ENCODE measurements at regions not wholly inside any gene's neighbourhood (a gene's known extent, or its start where the extent isn't known, plus 50 kb on each side); places are given as distances from the start of the nearest gene placed in this dataset.

- TF ChIP-seq POLR2A (IDR thresholded peaks at IDR 0.05) (no peak), EP300 (IDR thresholded peaks at IDR 0.05) (no peak), POLR2AphosphoS5 (IDR thresholded peaks at IDR 0.05) (no peak)
- TF ChIP-seq, protein P1, sequence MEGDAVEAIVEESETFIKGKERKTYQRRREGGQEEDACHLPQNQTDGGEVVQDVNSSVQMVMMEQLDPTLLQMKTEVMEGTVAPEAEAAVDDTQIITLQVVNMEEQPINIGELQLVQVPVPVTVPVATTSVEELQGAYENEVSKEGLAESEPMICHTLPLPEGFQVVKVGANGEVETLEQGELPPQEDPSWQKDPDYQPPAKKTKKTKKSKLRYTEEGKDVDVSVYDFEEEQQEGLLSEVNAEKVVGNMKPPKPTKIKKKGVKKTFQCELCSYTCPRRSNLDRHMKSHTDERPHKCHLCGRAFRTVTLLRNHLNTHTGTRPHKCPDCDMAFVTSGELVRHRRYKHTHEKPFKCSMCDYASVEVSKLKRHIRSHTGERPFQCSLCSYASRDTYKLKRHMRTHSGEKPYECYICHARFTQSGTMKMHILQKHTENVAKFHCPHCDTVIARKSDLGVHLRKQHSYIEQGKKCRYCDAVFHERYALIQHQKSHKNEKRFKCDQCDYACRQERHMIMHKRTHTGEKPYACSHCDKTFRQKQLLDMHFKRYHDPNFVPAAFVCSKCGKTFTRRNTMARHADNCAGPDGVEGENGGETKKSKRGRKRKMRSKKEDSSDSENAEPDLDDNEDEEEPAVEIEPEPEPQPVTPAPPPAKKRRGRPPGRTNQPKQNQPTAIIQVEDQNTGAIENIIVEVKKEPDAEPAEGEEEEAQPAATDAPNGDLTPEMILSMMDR (IDR thresholded peaks at IDR 0.05), result no peak
These were observed 95.5 kb downstream of the BARX1 start for GRCh38 chr9:93859431-93860215.

Measured in upper lobe of left lung (tissue), 4 donors.